ENCODE measurements at regions not wholly inside any gene's neighbourhood (a gene's known extent, or its start where the extent isn't known, plus 50 kb on each side); places are given as distances from the start of the nearest gene placed in this dataset.

DNA sequence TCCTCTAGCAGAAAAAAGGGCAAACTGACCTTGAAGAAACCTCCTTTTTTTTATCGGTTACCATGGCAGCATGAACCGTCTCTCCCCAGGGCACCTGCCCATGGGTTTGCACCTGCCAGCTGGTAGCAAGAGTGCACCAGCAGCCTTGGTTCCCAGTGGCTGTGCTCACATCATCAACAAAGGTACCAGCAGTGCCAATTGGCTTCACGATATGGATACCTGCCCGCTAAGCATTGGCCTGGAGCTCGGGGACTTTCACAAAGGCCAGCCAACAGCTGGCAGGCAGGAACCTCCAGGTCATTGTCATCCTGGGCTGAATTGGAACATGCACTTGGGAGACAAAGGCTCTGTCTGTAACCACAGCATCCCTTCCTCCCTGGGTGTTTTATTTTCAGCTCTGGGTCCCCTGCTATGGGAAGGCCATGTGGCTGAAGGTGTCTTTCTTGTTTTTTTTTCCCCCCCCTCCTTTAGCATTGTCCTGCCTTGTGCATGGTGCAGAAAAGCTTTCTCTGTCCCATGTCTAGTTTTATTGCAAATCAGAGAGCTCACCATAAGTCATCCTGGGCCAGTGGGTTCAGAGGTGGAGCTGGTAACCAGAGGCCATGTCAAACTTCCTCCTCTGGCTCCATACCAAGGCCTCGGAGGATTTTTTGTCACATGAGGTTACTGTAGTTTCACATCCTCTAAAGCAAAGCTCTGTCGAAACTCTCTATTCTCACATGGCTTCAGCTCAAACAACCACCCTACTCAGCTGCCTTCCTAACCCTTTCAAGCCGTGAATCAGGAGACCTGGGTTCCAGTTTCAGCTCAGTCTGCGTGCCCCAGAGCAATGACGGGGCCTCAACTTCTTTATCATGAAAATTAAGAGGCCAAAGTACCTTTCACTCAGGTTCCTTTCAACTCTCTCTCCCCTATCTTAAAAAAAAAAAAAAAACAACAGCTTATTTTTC lies 145.5 kb upstream of the MAP3K1 start:
- TF ChIP-seq, protein P1, sequence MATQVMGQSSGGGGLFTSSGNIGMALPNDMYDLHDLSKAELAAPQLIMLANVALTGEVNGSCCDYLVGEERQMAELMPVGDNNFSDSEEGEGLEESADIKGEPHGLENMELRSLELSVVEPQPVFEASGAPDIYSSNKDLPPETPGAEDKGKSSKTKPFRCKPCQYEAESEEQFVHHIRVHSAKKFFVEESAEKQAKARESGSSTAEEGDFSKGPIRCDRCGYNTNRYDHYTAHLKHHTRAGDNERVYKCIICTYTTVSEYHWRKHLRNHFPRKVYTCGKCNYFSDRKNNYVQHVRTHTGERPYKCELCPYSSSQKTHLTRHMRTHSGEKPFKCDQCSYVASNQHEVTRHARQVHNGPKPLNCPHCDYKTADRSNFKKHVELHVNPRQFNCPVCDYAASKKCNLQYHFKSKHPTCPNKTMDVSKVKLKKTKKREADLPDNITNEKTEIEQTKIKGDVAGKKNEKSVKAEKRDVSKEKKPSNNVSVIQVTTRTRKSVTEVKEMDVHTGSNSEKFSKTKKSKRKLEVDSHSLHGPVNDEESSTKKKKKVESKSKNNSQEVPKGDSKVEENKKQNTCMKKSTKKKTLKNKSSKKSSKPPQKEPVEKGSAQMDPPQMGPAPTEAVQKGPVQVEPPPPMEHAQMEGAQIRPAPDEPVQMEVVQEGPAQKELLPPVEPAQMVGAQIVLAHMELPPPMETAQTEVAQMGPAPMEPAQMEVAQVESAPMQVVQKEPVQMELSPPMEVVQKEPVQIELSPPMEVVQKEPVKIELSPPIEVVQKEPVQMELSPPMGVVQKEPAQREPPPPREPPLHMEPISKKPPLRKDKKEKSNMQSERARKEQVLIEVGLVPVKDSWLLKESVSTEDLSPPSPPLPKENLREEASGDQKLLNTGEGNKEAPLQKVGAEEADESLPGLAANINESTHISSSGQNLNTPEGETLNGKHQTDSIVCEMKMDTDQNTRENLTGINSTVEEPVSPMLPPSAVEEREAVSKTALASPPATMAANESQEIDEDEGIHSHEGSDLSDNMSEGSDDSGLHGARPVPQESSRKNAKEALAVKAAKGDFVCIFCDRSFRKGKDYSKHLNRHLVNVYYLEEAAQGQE (IDR thresholded peaks at IDR 0.05; ENCODE audit: insufficient read depth in 1 of 2, low read depth in 2 of 2, low read length in 2 of 2): no peak
- no peak for TF ChIP-seq POLR2AphosphoS5 (IDR thresholded peaks at IDR 0.05; ENCODE audit: low read depth, low read length)
- TF ChIP-seq TAF1 (IDR thresholded peaks at IDR 0.05; ENCODE audit: borderline replicate concordance, insufficient read depth, low read length): no peak
- no peak for TF ChIP-seq SIN3A (IDR thresholded peaks at IDR 0.05; ENCODE audit: borderline replicate concordance, insufficient read depth, low read length)

Data from PFSK-1 (cell line).